GM12801 (cell line): ENCODE measurements at regions not wholly inside any gene's neighbourhood (a gene's known extent, or its start where the extent isn't known, plus 50 kb on each side); places are given as distances from the start of the nearest gene placed in this dataset.

Experiments used
- CTCF ChIP-seq: IDR thresholded peaks from one replicate; pipeline ENCODE4 v1.5.1; 2011; ENCODE audit warnings: control low read depth; ENCODE audit not compliant: insufficient read length; ENCODE audit errors: extremely low read depth

- no peak for TF ChIP-seq CTCF
Observed at GRCh38 chr16:9612267-9612666, 520.8 kb downstream of the HAPSTR1 start.

GRCh38 chr16:9614389-9614788 is 522.9 kb downstream of the HAPSTR1 start:
- TF ChIP-seq CTCF: no peak

GRCh38 chr16:9622268-9622667 is 530.8 kb downstream of the HAPSTR1 start:
- TF ChIP-seq CTCF: no peak

- TF ChIP-seq CTCF: no peak
Observed at GRCh38 chr16:9625122-9625521, 533.7 kb downstream of the HAPSTR1 start.

- TF ChIP-seq CTCF: no peak
Observed at GRCh38 chr16:9627427-9627826, 536.0 kb downstream of the HAPSTR1 start.

- no peak for TF ChIP-seq CTCF
Observed at GRCh38 chr16:9630119-9630518, 538.7 kb downstream of the HAPSTR1 start.

GRCh38 chr16:9630985-9631384 is 539.5 kb downstream of the HAPSTR1 start:
- TF ChIP-seq CTCF: no peak

- no peak for TF ChIP-seq CTCF
Observed at GRCh38 chr16:9633844-9634243, 542.4 kb downstream of the HAPSTR1 start.
